ENCODE measurements at regions not wholly inside any gene's neighbourhood (a gene's known extent, or its start where the extent isn't known, plus 50 kb on each side); places are given as distances from the start of the nearest gene placed in this dataset.

DNA sequence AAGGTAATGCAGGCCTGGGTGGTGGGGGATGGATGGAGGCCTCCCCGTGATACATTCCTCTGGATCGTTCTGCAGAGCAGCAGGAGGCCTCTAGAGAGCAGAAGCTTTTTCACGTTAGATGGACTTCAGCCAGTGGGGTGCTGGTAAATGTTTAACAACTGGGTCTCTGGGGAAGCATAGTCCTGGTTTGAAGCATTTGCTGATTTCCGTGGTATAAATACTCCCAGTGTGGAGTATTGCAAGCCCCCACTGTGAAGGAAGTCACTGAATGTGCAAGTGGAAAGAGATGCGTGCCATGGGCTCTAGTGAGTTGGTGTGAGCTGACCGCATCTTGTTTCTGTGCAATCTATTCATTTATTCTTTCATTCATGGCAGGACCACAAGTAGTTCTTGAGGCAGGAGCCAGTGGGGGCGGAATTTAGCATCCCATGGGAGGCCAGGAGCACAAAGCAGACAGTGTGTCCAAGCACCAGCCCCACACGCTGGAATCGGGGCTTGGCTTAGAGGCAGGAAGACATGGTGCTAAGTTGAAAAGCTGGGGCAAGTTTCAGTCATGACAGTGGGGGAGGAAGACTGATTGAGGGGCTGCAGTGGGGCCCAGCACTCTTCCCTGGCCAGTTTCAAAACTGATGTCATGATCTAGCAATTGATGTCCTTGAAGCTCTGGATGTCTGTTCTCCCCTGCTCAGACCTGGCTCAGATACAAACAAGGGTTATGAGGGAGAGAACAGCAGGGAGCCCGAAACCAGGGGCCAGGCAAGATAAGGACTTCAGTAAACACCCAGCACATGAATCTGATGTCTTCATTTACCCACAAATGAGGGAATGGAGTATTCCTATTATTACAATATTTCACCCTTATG, 280.9 kb upstream of the LYZL1 start:
- BruUV-seq (replicated peaks), result no TSS peak
- intact Hi-C loops (cut with micrococcal nuclease; ENCODE audit: unreplicated experiment) (no loop called here), in situ Hi-C loops (cut with HindIII; ENCODE audit: low pct_unique_long_range_greater_than_20kb, low sequenced_read_pairs) (no loop called here)
- Histone ChIP-seq H3K4me3 (ENCODE audit: low read depth in 2 of 2, low read length in 2 of 2) (no peak overlapping the region), H3K36me3 (ENCODE audit: control insufficient read depth, insufficient read depth, low read length) (no peaks in the 10 kb centered on the region), H3K9me3 (ENCODE audit: control insufficient read depth, insufficient read depth, low read depth, low read length) (no peaks in the 10 kb centered on the region), H3K4me1 (ENCODE audit: control insufficient read depth, insufficient read depth, low read length) (no peaks in the 10 kb centered on the region), H3K27me3 (ENCODE audit: control insufficient read depth, insufficient read depth, low read length) (no peaks in the 10 kb centered on the region), H3K27ac (ENCODE audit: low read length) (no peak overlapping the region)
- TF ChIP-seq TCF7L2 (IDR thresholded peaks at IDR 0.05; ENCODE audit: low read depth, low read length), result no peak
- no peak for TF ChIP-seq REST (IDR thresholded peaks at IDR 0.05; ENCODE audit: insufficient read depth in 1 of 2, low read depth in 2 of 2, low read length in 1 of 2)
- no peak for TF ChIP-seq POLR2AphosphoS5 (IDR thresholded peaks at IDR 0.05; ENCODE audit: low read depth, low read length)
- ATAC-seq (no peak), DNase-seq (ENCODE audit: low read depth, low spot score) (no peak)
- ChIA-PET CTCF (no interaction called here), POLR2A (no interaction called here)

- POLR2A ChIA-PET, result no interaction called here
- Histone ChIP-seq H3K27ac (ENCODE audit: low read length) (no peak overlapping the region), H3K4me1 (ENCODE audit: control insufficient read depth, insufficient read depth, low read length) (no peaks in the 10 kb centered on the region), H3K4me3 (ENCODE audit: low read depth in 2 of 2, low read length in 2 of 2) (no peak overlapping the region), H3K27me3 (ENCODE audit: control insufficient read depth, insufficient read depth, low read length) (no peaks in the 10 kb centered on the region), H3K9me3 (ENCODE audit: control insufficient read depth, insufficient read depth, low read depth, low read length) (no peaks in the 10 kb centered on the region), H3K36me3 (ENCODE audit: control insufficient read depth, insufficient read depth, low read length) (no peaks in the 10 kb centered on the region)
- intact Hi-C loops (cut with micrococcal nuclease; ENCODE audit: unreplicated experiment) (no loop called here), in situ Hi-C loops (cut with HindIII; ENCODE audit: low pct_unique_long_range_greater_than_20kb, low sequenced_read_pairs) (no loop called here)
- TF ChIP-seq TCF7L2 (IDR thresholded peaks at IDR 0.05; ENCODE audit: low read depth, low read length) (no peak), POLR2AphosphoS5 (IDR thresholded peaks at IDR 0.05; ENCODE audit: low read depth, low read length) (no peak), REST (IDR thresholded peaks at IDR 0.05; ENCODE audit: insufficient read depth in 1 of 2, low read depth in 2 of 2, low read length in 1 of 2) (no peak)
- DNase-seq (ENCODE audit: low read depth, low spot score), result no peak
- BruUV-seq (replicated peaks), result no TSS peak
- no peak for ATAC-seq
- CTCF ChIA-PET, result no interaction called here
Measured at GRCh38 chr10:29009464-29009863, 279.4 kb upstream of the LYZL1 start.

GRCh38 chr10:29011516-29011915, 277.4 kb upstream of the LYZL1 start:
- Histone ChIP-seq H3K36me3 (ENCODE audit: control insufficient read depth, insufficient read depth, low read length) (no peaks in the 10 kb centered on the region), H3K4me3 (ENCODE audit: low read depth in 2 of 2, low read length in 2 of 2) (no peak overlapping the region), H3K27ac (ENCODE audit: low read length) (no peak overlapping the region), H3K27me3 (ENCODE audit: control insufficient read depth, insufficient read depth, low read length) (no peaks in the 10 kb centered on the region), H3K9me3 (ENCODE audit: control insufficient read depth, insufficient read depth, low read depth, low read length) (no peaks in the 10 kb centered on the region), H3K4me1 (ENCODE audit: control insufficient read depth, insufficient read depth, low read length) (no peaks in the 10 kb centered on the region)
- in situ Hi-C loops (cut with HindIII; ENCODE audit: low pct_unique_long_range_greater_than_20kb, low sequenced_read_pairs) (no loop called here), intact Hi-C loops (cut with micrococcal nuclease; ENCODE audit: unreplicated experiment) (no loop called here)
- TF ChIP-seq, protein P1, sequence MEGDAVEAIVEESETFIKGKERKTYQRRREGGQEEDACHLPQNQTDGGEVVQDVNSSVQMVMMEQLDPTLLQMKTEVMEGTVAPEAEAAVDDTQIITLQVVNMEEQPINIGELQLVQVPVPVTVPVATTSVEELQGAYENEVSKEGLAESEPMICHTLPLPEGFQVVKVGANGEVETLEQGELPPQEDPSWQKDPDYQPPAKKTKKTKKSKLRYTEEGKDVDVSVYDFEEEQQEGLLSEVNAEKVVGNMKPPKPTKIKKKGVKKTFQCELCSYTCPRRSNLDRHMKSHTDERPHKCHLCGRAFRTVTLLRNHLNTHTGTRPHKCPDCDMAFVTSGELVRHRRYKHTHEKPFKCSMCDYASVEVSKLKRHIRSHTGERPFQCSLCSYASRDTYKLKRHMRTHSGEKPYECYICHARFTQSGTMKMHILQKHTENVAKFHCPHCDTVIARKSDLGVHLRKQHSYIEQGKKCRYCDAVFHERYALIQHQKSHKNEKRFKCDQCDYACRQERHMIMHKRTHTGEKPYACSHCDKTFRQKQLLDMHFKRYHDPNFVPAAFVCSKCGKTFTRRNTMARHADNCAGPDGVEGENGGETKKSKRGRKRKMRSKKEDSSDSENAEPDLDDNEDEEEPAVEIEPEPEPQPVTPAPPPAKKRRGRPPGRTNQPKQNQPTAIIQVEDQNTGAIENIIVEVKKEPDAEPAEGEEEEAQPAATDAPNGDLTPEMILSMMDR (IDR thresholded peaks at IDR 0.05), result no peak
- TF ChIP-seq TCF7L2 (IDR thresholded peaks at IDR 0.05; ENCODE audit: low read depth, low read length) (no peak), SIN3A (IDR thresholded peaks at IDR 0.05; ENCODE audit: borderline replicate concordance, insufficient read depth, low read depth, low read length) (no peak), REST (IDR thresholded peaks at IDR 0.05; ENCODE audit: insufficient read depth in 1 of 2, low read depth in 2 of 2, low read length in 1 of 2) (no peak), POLR2AphosphoS5 (IDR thresholded peaks at IDR 0.05; ENCODE audit: low read depth, low read length) (no peak)
- no TSS peak for BruUV-seq (replicated peaks)
- CTCF ChIA-PET, result no interaction called here
- no peak for ATAC-seq
- no peak for DNase-seq (ENCODE audit: low read depth, low spot score)
- POLR2A ChIA-PET, result no interaction called here

Data from Panc1 (cell line).